ENCODE measurements at regions not wholly inside any gene's neighbourhood (a gene's known extent, or its start where the extent isn't known, plus 50 kb on each side); places are given as distances from the start of the nearest gene placed in this dataset.

DNA sequence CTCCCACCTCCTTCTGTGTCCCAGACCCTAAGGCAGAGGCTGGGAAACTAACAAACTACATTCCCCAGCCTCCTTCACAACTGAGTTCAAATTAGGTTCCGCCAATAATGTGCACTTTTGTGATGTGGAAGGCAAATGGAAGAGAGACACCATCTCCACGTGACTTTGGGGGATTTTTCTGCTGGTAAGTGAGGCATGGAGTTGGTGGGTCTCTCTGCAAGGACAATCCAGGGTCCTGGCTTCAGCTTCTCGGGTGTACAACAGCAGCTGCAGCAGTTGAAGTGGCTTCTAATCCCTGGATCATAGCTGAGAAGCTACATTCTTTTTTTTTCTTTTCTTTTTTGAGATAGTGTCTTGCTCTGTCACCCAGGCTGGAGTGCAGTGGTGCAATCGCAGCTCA, 58.9 kb upstream of the GATA2 start (continued):
- TF ChIP-seq, protein P1, sequence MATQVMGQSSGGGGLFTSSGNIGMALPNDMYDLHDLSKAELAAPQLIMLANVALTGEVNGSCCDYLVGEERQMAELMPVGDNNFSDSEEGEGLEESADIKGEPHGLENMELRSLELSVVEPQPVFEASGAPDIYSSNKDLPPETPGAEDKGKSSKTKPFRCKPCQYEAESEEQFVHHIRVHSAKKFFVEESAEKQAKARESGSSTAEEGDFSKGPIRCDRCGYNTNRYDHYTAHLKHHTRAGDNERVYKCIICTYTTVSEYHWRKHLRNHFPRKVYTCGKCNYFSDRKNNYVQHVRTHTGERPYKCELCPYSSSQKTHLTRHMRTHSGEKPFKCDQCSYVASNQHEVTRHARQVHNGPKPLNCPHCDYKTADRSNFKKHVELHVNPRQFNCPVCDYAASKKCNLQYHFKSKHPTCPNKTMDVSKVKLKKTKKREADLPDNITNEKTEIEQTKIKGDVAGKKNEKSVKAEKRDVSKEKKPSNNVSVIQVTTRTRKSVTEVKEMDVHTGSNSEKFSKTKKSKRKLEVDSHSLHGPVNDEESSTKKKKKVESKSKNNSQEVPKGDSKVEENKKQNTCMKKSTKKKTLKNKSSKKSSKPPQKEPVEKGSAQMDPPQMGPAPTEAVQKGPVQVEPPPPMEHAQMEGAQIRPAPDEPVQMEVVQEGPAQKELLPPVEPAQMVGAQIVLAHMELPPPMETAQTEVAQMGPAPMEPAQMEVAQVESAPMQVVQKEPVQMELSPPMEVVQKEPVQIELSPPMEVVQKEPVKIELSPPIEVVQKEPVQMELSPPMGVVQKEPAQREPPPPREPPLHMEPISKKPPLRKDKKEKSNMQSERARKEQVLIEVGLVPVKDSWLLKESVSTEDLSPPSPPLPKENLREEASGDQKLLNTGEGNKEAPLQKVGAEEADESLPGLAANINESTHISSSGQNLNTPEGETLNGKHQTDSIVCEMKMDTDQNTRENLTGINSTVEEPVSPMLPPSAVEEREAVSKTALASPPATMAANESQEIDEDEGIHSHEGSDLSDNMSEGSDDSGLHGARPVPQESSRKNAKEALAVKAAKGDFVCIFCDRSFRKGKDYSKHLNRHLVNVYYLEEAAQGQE (IDR thresholded peaks at IDR 0.05) = no peak
- no peak for TF ChIP-seq CBX2 (IDR thresholded peaks at IDR 0.05; ENCODE audit: borderline replicate concordance, low read depth)

DNA sequence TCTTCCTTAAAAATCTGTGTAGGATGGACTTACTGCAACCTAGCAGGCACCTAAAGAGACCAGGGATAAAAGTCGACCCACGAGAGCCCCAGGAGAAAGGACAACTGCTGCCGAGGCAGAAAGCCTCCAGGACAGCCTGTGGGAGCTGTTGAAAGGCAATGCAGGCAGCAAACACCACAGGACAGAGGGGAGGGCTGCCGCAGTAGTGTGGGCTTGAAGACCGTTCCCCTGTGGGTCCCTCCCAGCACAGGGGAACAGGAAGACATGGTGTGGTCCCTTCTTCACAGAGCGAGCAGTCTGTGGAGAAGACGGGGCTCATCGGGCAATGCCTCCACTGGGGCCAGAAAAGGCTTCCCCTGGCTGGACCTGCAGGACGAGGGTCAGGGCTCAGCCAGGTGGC, 58.5 kb upstream of the GATA2 start:
- WGBS (ENCODE audit: missing lambda C conversion rate) = 63% methylated on average over 8 of the region's 9 CpGs
- Histone ChIP-seq H3K9me3 (no peaks in the 10 kb centered on the region), H3K4me3 (no peak overlapping the region), H3K4me1 (no peaks in the 10 kb centered on the region), H3K4me2 (no peak overlapping the region), H3K27ac (no peak overlapping the region)
- ATAC-seq (no peak), FAIRE-seq (no peak), DNase-seq (ENCODE audit: low read depth in 1 of 2, low spot score in 1 of 2) (no peak)
- ChIA-PET CTCF (interaction anchor here (1.0 kb wide), 1 partner anchor 325 kb away, joined by 3 read pairs; no protein-coding TSS in a partner anchor), POLR2A (no interaction called here)
- TF ChIP-seq EP300 (IDR thresholded peaks at IDR 0.05) (no peak), FOXS1 (CRISPR knock-in tag; IDR thresholded peaks at IDR 0.05) (no peak), ZNF302 (CRISPR knock-in tag; IDR thresholded peaks at IDR 0.05) (no peak), NR3C1 (IDR thresholded peaks at IDR 0.05) (no peak)
- TF ChIP-seq, protein P2, sequence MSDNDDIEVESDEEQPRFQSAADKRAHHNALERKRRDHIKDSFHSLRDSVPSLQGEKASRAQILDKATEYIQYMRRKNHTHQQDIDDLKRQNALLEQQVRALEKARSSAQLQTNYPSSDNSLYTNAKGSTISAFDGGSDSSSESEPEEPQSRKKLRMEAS (IDR thresholded peaks at IDR 0.05) = no peak
- TF ChIP-seq, protein P3, sequence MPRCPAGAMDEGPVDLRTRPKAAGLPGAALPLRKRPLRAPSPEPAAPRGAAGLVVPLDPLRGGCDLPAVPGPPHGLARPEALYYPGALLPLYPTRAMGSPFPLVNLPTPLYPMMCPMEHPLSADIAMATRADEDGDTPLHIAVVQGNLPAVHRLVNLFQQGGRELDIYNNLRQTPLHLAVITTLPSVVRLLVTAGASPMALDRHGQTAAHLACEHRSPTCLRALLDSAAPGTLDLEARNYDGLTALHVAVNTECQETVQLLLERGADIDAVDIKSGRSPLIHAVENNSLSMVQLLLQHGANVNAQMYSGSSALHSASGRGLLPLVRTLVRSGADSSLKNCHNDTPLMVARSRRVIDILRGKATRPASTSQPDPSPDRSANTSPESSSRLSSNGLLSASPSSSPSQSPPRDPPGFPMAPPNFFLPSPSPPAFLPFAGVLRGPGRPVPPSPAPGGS (IDR thresholded peaks at IDR 0.05) = no peak
- TF ChIP-seq, protein P4, sequence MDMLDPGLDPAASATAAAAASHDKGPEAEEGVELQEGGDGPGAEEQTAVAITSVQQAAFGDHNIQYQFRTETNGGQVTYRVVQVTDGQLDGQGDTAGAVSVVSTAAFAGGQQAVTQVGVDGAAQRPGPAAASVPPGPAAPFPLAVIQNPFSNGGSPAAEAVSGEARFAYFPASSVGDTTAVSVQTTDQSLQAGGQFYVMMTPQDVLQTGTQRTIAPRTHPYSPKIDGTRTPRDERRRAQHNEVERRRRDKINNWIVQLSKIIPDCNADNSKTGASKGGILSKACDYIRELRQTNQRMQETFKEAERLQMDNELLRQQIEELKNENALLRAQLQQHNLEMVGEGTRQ (IDR thresholded peaks at IDR 0.05) = no peak

DNA sequence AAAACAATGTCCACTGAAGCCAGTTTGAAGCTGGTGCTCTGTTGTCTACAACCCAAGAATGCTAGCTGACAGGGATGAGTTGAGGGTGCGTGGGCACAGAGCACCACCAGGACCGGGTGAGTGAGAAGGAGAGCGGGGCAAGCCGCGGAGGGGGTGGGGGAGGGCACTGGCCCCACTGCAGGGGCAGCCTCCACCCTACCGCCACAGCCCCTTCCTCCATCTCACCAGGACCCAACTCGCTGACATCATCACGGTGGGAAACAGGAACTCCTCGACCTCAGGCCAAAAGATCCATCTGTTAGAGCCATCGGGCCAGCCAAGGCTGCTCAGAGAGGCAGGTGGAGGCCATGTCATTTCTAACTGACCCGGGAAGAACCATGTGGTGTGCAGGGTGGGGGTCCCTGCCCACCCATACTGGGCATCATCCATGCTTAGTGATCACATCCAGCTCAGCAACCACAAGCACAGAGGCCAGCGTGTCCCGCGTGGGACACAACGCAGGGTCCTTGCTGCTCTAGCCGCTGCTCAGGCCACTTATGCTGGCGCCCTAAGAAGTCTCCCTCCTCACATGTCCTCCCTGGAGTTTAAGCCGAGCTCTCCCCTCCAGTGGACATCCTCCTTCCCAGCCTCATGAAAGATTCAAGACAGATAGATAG, 57.6 kb upstream of the GATA2 start:
- no peak for DNase-seq (ENCODE audit: low read depth in 1 of 2, low spot score in 1 of 2)
- no peaks in the 10 kb centered on the region for H3K9me3 ChIP-seq
- no peak overlapping the region for H3K27ac ChIP-seq
- CTCF ChIA-PET = interaction anchor here (0.6 to 1.0 kb wide), 2 partner anchors 30 to 324 kb away, joined by 3 read pairs; no protein-coding TSS in a partner anchor
- H3K4me1 ChIP-seq = no peaks in the 10 kb centered on the region
- POLR2A ChIA-PET = no interaction called here
- TF ChIP-seq RAD21 (conservative IDR thresholded peaks at IDR 0.05 in 1 of 2, IDR thresholded peaks at IDR 0.05 in 1 of 2) (no peak), HOXB5 (CRISPR knock-in tag; IDR thresholded peaks at IDR 0.05) (no peak), MAFK (IDR thresholded peaks at IDR 0.05; ENCODE audit: partially characterized antibody) (no peak), MAZ (IDR thresholded peaks at IDR 0.05; ENCODE audit: borderline replicate concordance, low read depth, low read length) (no peak), ESRRA (IDR thresholded peaks at IDR 0.05; ENCODE audit: borderline replicate concordance, low read length) (no peak), POLR2AphosphoS2 (conservative IDR thresholded peaks at IDR 0.05; ENCODE audit: low read length) (no peak), TFCP2L1 (CRISPR knock-in tag; IDR thresholded peaks at IDR 0.05) (no peak), BHLHE40 (IDR thresholded peaks at IDR 0.05; ENCODE audit: low read depth, low read length) (no peak), RFX5 (IDR thresholded peaks at IDR 0.05) (no peak), ZSCAN20 (CRISPR knock-in tag; IDR thresholded peaks at IDR 0.05) (no peak), EHMT2 (IDR thresholded peaks at IDR 0.05; ENCODE audit: low read depth) (no peak)
- TF ChIP-seq, protein P5, sequence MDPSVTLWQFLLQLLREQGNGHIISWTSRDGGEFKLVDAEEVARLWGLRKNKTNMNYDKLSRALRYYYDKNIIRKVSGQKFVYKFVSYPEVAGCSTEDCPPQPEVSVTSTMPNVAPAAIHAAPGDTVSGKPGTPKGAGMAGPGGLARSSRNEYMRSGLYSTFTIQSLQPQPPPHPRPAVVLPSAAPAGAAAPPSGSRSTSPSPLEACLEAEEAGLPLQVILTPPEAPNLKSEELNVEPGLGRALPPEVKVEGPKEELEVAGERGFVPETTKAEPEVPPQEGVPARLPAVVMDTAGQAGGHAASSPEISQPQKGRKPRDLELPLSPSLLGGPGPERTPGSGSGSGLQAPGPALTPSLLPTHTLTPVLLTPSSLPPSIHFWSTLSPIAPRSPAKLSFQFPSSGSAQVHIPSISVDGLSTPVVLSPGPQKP (IDR thresholded peaks at IDR 0.05; ENCODE audit: low read depth, low read length) = no peak
- TF ChIP-seq, protein P6, sequence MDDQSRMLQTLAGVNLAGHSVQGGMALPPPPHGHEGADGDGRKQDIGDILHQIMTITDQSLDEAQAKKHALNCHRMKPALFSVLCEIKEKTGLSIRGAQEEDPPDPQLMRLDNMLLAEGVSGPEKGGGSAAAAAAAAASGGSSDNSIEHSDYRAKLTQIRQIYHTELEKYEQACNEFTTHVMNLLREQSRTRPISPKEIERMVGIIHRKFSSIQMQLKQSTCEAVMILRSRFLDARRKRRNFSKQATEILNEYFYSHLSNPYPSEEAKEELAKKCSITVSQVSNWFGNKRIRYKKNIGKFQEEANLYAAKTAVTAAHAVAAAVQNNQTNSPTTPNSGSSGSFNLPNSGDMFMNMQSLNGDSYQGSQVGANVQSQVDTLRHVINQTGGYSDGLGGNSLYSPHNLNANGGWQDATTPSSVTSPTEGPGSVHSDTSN (IDR thresholded peaks at IDR 0.05) = no peak
- TF ChIP-seq, protein P2 (IDR thresholded peaks at IDR 0.05) = no peak
- WGBS (ENCODE audit: missing lambda C conversion rate) = 71% methylated on average over 14 of the region's 18 CpGs
- no peak for ATAC-seq
- no peak for FAIRE-seq
- no peak overlapping the region for H3K4me3 ChIP-seq
- H3K4me2 ChIP-seq = no peak overlapping the region
